Medulla oblongata (tissue), 1 donor: ENCODE measurements at regions not wholly inside any gene's neighbourhood (a gene's known extent, or its start where the extent isn't known, plus 50 kb on each side); places are given as distances from the start of the nearest gene placed in this dataset.

ENCODE experiments used
- DNase-seq: peaks from one replicate; pipeline ENCODE4 v3.0.0-alpha.2; 2015; ENCODE audit errors: extremely low spot score

DNA sequence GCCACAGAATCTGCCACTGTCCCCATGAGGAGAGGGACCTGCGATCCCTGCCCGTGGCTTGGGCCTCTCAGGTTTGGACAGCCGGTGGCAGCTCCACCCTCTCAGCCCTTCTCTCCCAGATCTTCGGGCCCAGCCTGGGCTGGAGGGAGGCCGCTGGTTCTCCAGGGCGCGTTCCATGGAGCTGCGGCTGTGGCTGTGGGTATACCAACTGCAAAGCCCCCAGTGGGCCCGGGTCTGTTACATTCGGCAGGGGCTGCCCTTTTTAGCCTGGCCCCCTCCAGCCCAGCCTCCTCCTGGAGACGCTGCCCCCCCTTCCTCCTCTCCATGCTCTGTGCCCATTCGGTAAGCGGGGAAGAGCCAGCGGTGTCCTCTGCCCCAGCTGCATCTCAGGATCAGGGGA lies 64.7 kb upstream of the ZNF469 start:
- DNase-seq, result no peak

- no peak for DNase-seq
These were observed 64.2 kb upstream of the ZNF469 start for GRCh38 chr16:88318521-88318920.

- DNase-seq, result no peak
These were observed 63.4 kb upstream of the ZNF469 start for GRCh38 chr16:88319116-88319965.

- no peak for DNase-seq
These were observed 61.7 kb upstream of the ZNF469 start for GRCh38 chr16:88320947-88321634.

GRCh38 chr16:88321635-88322499 lies 60.9 kb upstream of the ZNF469 start:
- no peak for DNase-seq

DNA sequence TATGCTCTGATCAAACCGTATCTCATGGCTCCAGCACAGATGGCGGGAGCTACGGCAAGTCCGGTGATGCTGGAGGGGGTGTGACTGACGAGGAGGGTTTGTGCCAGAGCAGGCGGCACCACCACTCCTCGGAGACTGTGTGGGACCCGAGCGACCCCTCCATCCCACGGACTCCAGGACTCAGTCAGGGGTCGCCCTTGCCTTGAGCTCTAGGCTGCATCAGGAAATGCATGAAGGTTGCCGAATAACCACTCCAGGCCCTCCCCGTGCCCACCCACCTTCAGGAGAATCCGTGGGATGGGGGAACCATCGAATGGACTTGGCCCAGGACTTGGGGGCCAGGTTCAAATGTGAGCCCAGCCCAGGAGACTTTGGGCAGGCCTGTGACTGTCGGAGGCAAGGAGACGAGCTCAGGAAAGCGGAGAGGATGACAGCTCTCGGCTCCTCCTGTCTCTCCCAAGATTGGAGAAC lies 60.2 kb upstream of the ZNF469 start:
- no peak for DNase-seq

GRCh38 chr16:88323041-88323440 lies 59.7 kb upstream of the ZNF469 start:
- no peak for DNase-seq

GRCh38 chr16:88323546-88324330 lies 59.0 kb upstream of the ZNF469 start:
- DNase-seq, result no peak

DNA sequence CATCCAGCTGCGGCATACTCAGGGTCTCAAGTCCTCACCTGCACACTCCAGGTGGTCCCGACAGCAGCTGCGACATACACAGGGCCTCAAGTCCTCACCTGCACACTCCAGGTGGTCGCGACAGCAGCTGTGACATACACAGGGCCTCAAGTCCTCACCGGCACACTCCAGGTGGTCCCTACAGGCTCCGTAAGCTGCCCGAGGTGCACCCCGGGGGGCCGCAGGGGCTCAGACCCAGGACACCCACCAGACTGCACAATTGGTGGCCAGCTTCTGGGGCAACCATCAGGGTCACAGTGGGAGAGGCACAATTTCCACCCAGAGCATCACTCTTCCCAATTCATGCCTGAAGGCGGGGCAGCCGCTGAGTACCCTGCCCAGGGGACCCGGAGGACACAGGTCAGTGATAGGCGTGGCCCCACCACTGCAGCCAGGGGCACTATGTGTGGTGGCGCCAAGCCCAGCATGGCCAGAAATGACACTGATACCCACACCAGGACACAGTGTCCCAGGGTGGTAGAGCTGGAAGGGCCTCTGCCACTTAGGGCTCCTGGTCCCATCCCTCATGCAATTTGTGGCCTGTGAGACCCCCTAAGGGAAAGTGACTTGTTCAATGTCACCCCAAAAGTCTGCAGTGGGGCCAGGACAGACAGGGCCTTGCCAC lies 57.5 kb upstream of the ZNF469 start:
- DNase-seq, result no peak

DNA sequence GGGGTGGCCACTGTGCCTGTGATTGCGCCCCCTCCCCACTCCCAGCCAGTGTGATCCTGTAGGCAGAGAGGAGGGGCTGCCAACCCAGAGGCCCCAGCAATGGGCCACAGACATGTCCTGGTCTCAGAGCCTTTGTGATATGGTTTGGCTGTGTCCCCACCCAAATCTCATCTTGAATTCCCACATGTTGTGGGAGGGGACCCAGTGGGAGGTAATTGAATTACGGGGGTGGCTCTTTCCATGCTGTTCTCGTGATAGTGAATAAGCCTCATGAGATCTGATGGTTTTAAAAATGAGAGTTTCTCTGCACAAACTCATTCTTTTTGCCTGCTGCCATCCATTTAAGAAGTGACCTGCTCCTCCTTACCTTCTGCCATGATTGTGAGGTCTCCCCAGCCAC lies 56.8 kb upstream of the ZNF469 start:
- no peak for DNase-seq

DNA sequence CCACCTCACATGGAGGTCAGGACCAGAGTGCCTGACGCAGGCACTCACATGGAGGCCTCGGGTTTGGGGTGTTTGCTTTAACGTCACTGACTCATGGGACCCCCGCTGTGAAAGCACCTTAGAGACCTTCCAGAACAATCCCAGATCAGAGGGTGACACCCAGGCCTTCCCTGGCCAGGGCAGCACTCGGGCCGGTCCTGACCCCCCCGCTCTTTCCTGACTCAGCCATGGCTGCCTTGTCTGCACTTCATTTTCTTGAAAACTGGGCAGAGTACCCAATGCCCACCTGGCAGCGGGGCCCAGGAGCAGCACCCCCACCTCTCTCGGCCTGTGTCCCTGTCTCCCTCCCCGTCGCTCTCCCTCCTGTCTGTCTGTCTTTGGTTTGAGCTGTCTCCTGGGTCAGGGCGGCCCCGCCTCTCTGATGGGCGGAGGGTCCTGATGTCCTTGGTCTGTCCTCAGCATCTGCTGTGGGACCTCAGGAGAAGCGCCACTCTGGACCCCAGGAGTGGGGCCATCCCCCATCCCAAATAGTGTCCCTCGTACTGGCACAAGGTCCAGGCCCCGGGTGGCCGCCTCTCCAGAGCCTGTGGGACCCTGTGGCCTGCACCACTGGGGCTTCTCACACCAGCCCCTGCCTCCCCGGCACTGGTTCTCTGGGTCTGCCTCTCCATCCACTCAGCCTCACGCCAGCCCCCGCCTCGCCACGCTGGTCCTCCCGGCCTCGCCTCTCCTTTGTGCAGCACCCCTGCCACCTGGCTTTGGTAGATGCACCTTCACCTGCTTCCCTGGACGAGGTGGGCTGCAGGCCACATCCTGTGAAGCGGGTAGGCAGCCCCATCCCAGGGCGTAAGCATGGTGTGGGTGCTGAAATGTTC lies 55.9 kb upstream of the ZNF469 start:
- DNase-seq, result no peak

DNA sequence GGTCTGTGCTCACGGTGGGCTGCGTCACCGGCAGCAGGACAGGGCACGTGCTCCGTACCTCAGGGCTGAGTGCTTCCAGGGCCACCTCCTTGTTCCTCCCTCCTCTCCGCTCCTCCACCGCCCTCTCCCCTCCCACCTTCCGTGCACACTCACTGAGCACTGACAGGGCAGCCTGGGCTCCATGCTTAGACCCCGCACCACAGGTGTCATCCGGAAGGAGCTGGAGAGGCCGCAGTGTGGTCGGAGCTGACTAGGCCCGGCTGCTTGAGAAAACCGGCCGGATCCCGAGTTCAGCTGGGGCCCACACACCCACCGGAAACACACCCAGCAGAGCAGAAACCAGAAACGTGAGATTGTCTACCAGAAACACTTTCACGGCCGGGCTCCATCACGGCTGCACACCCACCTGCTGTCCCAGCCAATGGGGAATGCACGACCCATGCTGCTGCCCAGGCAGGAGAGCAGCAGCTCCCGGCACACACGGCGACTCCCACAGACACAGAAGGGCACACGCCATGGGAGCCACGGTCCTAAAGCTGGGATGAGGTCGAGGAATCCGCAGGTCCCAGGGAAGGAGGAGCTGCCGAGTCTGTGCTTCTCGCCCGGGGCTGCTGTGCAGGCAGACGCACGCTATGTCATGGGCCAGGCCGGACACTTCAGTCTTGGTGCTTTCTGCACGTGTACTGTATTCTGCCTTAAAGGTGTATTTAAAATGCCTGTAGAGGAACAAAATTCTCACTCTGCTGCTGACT lies 55.0 kb upstream of the ZNF469 start:
- no peak for DNase-seq

DNA sequence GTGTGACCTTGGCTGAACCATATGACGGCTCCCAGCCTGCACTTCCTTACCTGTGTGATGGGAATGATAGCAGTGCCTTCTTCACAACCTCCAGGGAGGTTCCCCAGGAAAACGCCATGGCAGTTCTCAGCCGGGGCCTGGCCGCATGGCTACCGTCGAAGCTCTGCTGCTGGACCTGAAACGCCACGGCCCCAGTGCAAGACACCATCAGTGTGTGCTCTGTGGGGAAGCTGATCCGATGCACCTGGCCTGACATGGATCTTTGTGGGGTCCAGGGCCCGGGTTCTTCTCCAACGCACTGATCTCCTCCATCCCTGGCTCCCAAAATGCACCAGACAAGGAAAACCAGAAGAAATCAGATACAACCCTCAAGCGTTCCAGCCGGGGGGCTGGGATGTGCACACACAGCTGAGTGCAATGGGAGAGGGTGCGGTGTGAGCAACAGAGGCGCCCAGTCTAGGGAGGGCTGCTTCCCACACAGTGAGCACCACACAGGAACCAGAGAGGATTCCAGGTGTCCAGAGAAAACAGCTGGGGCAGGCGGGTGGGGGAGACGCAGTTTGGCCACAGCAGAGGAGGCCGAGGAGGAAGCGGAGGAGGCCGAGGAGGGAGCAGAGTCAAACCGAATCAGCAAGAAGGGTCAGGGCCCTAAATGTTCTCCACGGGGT lies 54.3 kb upstream of the ZNF469 start:
- DNase-seq, result no peak

- no peak for DNase-seq
These were observed 52.7 kb upstream of the ZNF469 start for GRCh38 chr16:88329726-88330700.

- DNase-seq, result no peak
These were observed 51.5 kb upstream of the ZNF469 start for GRCh38 chr16:88330971-88331890.
